Glomerular visceral epithelial cell (primary cell): ENCODE measurements at regions not wholly inside any gene's neighbourhood (a gene's known extent, or its start where the extent isn't known, plus 50 kb on each side); places are given as distances from the start of the nearest gene placed in this dataset.
"Not testable (repeated sequence)": the region's sequence is repeated elsewhere in the genome, so short reads cannot be mapped to it uniquely, and the experiment has no call there.

Source experiments
- DNase-seq: peaks from one replicate; pipeline ENCODE4 v3.0.0-alpha.2; 2016; ENCODE audit errors: extremely low spot score

DNA sequence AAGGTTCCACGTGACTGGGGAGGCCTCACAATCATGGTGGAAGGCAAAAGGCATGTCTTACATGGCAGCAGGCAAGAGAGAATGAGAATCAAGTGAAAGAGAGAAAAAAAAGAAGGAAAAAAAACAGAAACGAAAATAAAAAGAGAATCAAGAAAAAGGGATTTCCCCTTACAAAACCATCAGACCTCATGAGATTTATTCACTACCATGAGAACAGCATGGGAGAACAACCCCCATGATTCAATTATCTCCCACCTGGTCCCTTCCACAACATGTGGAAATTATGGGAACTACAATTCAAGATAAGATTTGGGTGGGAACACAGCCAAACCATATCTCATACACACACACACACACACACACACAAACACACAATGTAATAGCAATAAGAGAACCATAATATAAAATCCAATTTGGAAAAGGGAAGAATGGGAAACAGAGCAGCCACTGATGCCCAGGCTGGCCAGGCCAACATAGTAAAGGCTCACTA is 90.6 kb upstream of the C1QTNF7 start:
- not testable (repeated sequence) for DNase-seq

DNA sequence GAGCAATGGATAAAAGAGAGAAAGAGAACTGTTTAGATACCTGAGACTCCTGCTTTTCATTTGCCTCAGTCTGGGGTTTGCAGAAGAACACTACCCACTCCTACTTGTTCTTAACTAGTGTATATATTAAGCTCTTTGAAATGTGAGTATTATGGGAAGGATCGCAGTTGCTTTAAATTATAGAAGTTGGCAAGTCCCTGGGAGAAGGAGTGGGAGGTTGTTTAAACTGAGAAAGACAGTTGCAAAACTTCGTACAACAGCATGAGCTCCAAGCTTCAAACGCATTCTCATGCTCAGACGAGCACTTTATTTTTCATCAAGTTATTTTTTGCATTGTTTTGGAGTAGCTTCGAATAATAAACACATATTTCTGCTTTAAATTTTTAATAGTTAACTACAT is 88.1 kb upstream of the C1QTNF7 start:
- DNase-seq = no peak

GRCh38 chr4:15340332-15340731 is 87.5 kb upstream of the C1QTNF7 start:
- no peak for DNase-seq

GRCh38 chr4:15340902-15341732 is 86.7 kb upstream of the C1QTNF7 start:
- no peak for DNase-seq

DNA sequence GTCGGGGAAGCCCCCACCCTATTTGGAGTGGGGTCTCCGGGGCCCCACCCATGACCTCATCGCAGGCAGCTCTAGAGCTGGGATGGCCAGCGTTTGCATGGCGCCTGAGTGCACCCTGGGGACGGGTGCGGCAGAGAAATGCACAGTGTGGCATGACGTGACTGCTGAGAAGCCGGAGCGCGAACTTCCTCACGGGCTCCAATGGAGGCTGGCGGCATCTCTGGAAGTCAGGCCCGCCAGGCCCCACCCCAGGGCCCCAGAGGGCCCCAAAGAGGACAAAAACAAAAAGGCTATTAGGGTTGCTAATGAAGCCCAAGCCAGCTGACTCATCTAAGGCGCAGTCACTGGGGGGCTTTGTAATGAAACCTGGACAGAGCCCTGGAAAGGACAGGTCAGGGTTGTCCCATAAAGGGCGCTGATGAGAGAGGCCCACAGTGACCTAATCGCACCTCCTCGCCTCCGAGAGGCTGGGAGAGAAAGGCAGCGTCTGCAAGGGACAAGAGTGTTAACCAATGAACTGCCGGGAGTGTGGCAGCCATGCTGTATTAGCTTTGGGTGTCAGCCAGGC is 86.0 kb upstream of the C1QTNF7 start:
- DNase-seq = no peak

- DNase-seq = peak; percentile 31
Measured at GRCh38 chr4:15343000-15343399, 84.8 kb upstream of the C1QTNF7 start.

DNA sequence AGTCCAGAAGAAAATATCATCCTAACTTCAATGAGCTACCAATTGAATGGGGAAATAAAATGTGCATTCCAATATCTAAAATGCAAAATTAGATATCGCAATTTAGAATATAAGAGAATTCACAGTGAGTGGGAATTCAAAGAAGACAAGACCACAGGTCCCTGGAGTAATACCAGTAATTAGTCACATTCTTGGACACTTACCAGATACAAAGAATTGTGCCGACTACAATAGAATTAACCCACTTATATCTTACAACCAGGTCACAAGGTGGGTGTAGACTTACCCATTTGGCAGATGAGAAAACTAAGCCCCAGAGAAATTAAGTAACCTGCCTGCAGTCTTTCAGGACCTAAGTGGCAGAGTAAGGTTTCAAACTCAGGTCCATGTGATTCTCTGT is 84.3 kb upstream of the C1QTNF7 start:
- DNase-seq = no peak

DNA sequence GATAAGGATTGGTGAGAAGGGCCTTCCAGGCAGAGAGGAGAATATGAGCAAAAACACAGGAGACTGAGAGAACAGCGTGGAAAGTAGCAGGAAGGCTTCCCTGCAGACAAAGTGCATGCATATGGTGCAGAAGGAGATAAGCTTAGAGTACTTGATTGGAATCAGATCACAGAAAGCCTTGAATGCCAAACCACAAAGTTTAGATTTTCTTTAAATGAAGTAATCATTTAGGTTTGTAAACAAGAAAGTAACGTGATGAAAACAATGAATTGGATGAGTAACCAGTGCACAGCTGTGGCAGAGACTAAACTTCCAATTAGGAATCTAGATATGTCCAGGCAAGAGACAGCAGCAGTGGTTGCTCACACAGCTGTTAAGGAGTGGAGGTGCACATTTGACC is 83.8 kb upstream of the C1QTNF7 start:
- no peak for DNase-seq

DNA sequence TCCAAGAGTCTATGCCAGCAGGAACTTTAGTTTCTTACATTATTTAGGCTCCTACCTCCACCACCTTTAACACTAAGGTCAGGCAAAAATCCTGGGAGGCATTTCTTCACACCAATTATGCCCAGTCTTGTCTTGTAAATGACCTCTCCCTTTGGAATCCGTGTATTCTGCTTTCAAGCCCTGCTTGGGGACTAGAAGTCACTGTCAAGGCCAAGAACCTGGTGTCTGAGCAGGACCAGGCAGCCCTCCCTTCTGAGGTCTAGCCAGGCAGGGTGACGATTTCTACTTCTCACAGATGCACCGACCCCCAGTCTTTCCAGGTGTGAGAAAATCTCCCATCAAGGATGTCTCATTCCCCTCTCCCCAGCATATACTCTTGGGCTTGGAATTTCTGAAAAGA is 82.7 kb upstream of the C1QTNF7 start:
- DNase-seq = no peak

GRCh38 chr4:15348236-15348635 is 79.6 kb upstream of the C1QTNF7 start:
- DNase-seq = no peak

GRCh38 chr4:15348695-15349094 is 79.1 kb upstream of the C1QTNF7 start:
- no peak for DNase-seq

- no peak for DNase-seq
Measured at GRCh38 chr4:15349531-15349935, 78.3 kb upstream of the C1QTNF7 start.

DNA sequence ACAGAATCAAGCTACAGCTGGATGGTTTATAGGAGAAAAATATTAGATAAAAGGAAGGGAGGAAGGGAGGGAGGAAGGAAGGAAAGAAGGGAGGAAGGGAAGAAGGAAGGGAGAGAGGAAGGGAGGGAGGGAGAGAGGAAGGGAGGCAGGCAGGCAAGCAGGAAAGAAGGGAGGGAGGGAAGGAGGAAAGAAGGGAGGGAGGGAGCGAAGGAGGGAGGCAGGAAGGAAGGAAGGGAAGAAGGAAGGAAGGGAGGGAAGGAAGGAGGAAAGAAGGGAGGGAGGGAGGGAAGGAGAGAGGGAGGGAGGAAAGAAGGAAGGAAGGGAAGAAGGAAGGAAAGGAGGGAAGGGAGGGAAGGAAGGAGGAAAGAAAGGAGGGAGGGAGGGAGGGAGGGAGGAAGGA is 77.9 kb upstream of the C1QTNF7 start:
- DNase-seq = no peak

DNA sequence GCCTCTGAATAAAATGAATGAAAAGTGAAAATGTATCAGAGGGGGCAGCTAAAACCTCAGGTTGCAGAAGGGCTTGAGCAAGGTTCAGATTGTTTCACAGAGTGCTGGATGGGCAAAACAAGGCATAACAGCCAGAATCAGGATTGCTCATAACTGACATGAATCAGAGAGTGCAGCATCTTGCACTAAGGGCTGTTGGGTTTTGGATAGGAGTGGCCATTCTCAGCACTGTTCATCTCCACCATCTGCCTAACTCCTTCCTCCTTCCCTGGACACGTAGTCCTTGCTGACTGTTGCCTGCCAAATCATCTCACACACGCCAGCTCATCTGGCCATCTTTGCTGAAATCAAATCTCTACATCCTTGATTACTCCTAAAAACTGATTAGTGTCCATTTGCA is 75.3 kb upstream of the C1QTNF7 start:
- no peak for DNase-seq

DNA sequence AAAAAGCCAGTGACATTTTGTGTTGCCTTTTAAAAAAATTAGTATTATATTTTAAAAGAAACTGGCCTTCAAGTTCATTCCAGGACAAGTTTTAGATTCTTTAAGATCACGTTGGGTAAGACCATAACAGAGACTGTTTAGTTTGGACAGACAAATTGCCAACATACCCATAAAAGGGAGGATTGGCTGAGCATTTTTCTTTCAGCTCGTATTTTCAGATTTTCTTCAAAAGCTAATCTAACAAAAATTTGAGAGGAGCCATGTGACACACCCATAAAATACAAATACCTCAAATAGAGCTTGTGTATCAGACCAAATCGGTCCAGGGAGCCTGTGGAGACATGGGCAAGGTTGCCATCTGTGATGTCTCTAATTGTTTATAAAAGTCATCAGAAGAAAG is 74.6 kb upstream of the C1QTNF7 start:
- no peak for DNase-seq

GRCh38 chr4:15354371-15355297 is 73.2 kb upstream of the C1QTNF7 start:
- no peak for DNase-seq

DNA sequence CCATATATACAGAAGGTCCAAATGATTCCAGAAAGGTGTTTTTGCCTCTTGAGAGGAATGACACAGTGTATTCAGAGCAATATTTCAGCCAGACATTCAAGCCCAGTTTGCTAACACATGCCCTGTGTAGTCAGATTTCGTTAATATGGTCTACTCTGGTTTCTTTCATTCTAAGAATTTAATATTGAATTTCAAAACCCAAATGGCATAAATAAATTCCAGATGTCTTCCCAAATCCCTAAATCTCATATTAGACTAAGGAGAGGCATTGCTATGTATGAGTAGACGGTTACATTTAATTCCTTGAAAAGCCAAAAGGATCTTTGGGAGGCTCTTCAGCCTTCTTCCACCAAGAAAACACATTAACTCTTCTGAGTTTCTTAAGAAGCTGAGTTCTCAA is 66.3 kb upstream of the C1QTNF7 start:
- no peak for DNase-seq

GRCh38 chr4:15362541-15362940 is 65.3 kb upstream of the C1QTNF7 start:
- no peak for DNase-seq

- DNase-seq = no peak
Measured at GRCh38 chr4:15364183-15364582, 63.6 kb upstream of the C1QTNF7 start.

- DNase-seq = no peak
Measured at GRCh38 chr4:15365641-15366040, 62.2 kb upstream of the C1QTNF7 start.

GRCh38 chr4:15366721-15367120 is 61.1 kb upstream of the C1QTNF7 start:
- peak; percentile 32 for DNase-seq

DNA sequence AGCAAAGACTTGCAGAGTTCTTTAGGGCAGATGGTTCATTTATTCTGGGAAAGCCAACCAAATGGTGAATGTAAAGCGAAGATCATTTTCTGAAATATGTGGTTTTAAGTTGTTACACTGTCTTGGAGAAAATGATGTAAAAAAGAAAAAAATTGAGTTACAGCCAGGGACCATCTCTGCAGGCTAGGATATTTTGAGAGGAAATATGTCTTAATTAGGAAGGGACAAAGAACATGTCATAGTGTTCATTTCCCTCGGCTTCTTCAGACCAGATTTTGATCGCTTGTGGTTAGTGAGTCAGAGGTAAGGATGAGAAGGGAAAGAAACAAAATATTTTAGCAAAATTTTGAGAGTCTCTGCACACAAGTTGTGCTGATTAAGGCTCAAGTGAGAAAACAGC is 59.0 kb upstream of the C1QTNF7 start:
- DNase-seq = no peak
